Ishikawa (cell line): ENCODE measurements at regions not wholly inside any gene's neighbourhood (a gene's known extent, or its start where the extent isn't known, plus 50 kb on each side); places are given as distances from the start of the nearest gene placed in this dataset.

Experiments
- CEBPB ChIP-seq: IDR thresholded peaks from 2 replicates; pipeline ENCODE4 v1.6.1; 2012
- CREB1 ChIP-seq: IDR thresholded peaks from 2 replicates; pipeline ENCODE4 v1.6.1; 2012; ENCODE audit warnings: low read depth
- EGR1 ChIP-seq: IDR thresholded peaks from 2 replicates; pipeline ENCODE4 v1.6.1; 2012
- EP300 ChIP-seq: IDR thresholded peaks from 2 replicates; pipeline ENCODE4 v1.6.1; 2012; ENCODE audit warnings: borderline replicate concordance
- FOXM1 ChIP-seq: IDR thresholded peaks from 2 replicates; pipeline ENCODE4 v1.6.1; 2012; ENCODE audit warnings: low read depth, borderline replicate concordance
- MAX ChIP-seq: IDR thresholded peaks from 2 replicates; pipeline ENCODE4 v1.6.1; 2012
- NFIC ChIP-seq: IDR thresholded peaks from 2 replicates; pipeline ENCODE4 v1.6.1; 2012
- RAD21 ChIP-seq: IDR thresholded peaks from 2 replicates; pipeline ENCODE4 v1.6.1; 2012; ENCODE audit warnings: low read depth
- REST ChIP-seq: IDR thresholded peaks from 2 replicates; pipeline ENCODE4 v1.6.1; 2012; ENCODE audit warnings: low read depth, mild to moderate bottlenecking
- TAF1 ChIP-seq: IDR thresholded peaks from 2 replicates; pipeline ENCODE4 v1.6.1; 2012; ENCODE audit warnings: low read depth, mild to moderate bottlenecking
- TCF12 ChIP-seq: IDR thresholded peaks from 2 replicates; pipeline ENCODE4 v1.6.1; 2012; ENCODE audit warnings: low read depth
- USF1 ChIP-seq: IDR thresholded peaks from 2 replicates; pipeline ENCODE4 v1.6.1; 2012
- YY1 ChIP-seq: IDR thresholded peaks from 2 replicates; pipeline ENCODE4 v1.6.1; 2012; ENCODE audit warnings: low read depth
- ZBTB7A ChIP-seq: IDR thresholded peaks from 2 replicates; pipeline ENCODE4 v1.6.1; 2012; ENCODE audit warnings: low read depth

- TF ChIP-seq MAX, result no peak
- TF ChIP-seq YY1, result no peak
- TF ChIP-seq USF1, result no peak
- TF ChIP-seq CEBPB, result no peak
Measured at GRCh38 chr2:77939801-77940200, 417.6 kb upstream of the LRRTM4 start.

- TF ChIP-seq EP300 (no peak), TAF1 (no peak), RAD21 (no peak), NFIC (no peak), REST (no peak), CEBPB (no peak), FOXM1 (no peak), USF1 (no peak), CREB1 (no peak)
Measured at GRCh38 chr2:77954931-77955330, 432.8 kb upstream of the LRRTM4 start.

- TF ChIP-seq RAD21, result no peak
- no peak for TF ChIP-seq REST
Measured at GRCh38 chr2:77962943-77963342, 440.8 kb upstream of the LRRTM4 start.

GRCh38 chr2:77977471-77978063 is 455.4 kb upstream of the LRRTM4 start:
- TF ChIP-seq TCF12, result no peak
- peak; percentile 37 for TF ChIP-seq RAD21

- TF ChIP-seq TCF12 (no peak), CREB1 (no peak), REST (no peak), NFIC (no peak), ZBTB7A (no peak), MAX (no peak), TAF1 (no peak), EGR1 (no peak), RAD21 (no peak), FOXM1 (no peak), YY1 (no peak), CEBPB (no peak), EP300 (no peak)
Measured at GRCh38 chr2:77995161-77995560, 473.0 kb upstream of the LRRTM4 start.

- TF ChIP-seq EGR1, result no peak
- TF ChIP-seq MAX, result no peak
- TF ChIP-seq FOXM1, result no peak
- TF ChIP-seq EP300, result no peak
- no peak for TF ChIP-seq TCF12
Measured at GRCh38 chr2:77999376-77999775, 477.2 kb upstream of the LRRTM4 start.
